ENCODE measurements at regions not wholly inside any gene's neighbourhood (a gene's known extent, or its start where the extent isn't known, plus 50 kb on each side); places are given as distances from the start of the nearest gene placed in this dataset.
"Not testable (repeated sequence)": the region's sequence is repeated elsewhere in the genome, so short reads cannot be mapped to it uniquely, and the experiment has no call there.

DNA sequence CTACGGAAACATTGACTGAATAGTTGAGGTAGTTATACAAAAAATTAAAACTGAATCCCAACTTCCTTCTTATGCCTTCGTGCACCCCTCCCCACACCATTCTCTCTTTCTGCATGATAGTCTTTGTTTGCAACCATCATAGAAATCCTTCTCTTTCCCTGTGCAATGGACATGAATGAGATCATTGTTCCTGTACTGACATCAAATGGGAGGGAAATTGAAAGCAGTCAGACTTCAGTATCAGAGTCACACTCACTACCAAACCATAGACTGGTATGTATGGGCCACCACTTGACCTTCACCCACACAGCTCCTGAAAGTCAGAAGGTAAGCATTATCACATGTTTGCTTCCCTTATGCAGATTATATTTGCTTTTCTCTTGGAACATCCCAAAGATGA lies 782.8 kb downstream of the BCL11A start:
- H3K36me3 Mint-ChIP-seq (ENCODE audit: low read depth) = no peaks in the 10 kb centered on the region

DNA sequence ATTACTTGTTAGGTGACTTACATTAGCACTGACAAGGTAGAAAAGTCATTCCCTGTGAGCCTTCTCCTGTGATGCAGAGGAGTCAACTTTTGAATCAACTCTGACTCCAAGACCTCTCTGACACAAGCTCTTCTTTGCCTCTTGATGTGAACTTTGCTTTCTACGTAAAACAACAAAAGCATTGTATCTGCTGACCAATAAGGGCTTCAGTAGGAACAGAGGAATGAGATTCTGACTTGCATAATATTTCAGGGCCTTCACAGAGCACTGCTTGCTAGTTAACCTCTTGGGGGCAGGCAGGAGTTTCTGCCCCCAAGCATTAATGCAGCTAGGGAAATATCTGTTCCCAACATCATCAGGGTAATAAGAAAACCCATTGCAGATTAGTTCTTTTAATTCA lies 791.5 kb downstream of the BCL11A start:
- Mint-ChIP-seq H3K4me3 (no peak overlapping the region), H3K27ac (no peak overlapping the region), H3K4me1 (no peaks in the 10 kb centered on the region), H3K27me3 (ENCODE audit: low read depth) (no peaks in the 10 kb centered on the region), H3K36me3 (ENCODE audit: low read depth) (no peaks in the 10 kb centered on the region), H3K9me3 (no peaks in the 10 kb centered on the region)
- TF ChIP-seq, protein P1, sequence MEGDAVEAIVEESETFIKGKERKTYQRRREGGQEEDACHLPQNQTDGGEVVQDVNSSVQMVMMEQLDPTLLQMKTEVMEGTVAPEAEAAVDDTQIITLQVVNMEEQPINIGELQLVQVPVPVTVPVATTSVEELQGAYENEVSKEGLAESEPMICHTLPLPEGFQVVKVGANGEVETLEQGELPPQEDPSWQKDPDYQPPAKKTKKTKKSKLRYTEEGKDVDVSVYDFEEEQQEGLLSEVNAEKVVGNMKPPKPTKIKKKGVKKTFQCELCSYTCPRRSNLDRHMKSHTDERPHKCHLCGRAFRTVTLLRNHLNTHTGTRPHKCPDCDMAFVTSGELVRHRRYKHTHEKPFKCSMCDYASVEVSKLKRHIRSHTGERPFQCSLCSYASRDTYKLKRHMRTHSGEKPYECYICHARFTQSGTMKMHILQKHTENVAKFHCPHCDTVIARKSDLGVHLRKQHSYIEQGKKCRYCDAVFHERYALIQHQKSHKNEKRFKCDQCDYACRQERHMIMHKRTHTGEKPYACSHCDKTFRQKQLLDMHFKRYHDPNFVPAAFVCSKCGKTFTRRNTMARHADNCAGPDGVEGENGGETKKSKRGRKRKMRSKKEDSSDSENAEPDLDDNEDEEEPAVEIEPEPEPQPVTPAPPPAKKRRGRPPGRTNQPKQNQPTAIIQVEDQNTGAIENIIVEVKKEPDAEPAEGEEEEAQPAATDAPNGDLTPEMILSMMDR (IDR thresholded peaks at IDR 0.05; ENCODE audit: unreplicated experiment in 3 of 3) = no peak

More for the DNA sequence above, 782.8 kb downstream of the BCL11A start:
- Mint-ChIP-seq H3K27me3 (ENCODE audit: low read depth) (no peaks in the 10 kb centered on the region), H3K9me3 (no peaks in the 10 kb centered on the region), H3K4me1 (no peaks in the 10 kb centered on the region), H3K27ac (no peak overlapping the region), H3K4me3 (no peak overlapping the region)
- TF ChIP-seq, protein P1 (IDR thresholded peaks at IDR 0.05; ENCODE audit: unreplicated experiment in 3 of 3) = no peak

DNA sequence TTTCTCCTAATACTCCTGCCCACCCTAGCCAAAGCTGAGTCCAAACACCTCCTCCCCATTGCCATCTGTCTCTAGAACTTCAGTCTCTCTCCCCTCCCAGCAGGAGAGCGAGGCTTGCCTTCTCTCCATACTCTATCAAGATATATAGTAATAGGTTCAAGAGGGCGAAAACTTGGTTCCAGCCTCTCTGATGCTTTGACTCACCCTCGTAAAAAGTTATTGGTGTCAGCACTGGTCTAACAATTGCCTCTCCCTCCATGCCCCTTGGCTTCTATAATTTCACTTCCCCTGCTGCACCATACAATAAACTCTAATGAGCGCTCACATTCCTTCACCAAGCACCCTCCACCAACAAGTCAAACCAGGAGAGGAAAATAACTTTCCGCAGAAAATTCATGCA lies 797.3 kb downstream of the BCL11A start:
- H3K4me3 Mint-ChIP-seq = no peak overlapping the region
- no peak overlapping the region for H3K27ac Mint-ChIP-seq
- H3K4me1 Mint-ChIP-seq = no peaks in the 10 kb centered on the region
- H3K9me3 Mint-ChIP-seq = no peaks in the 10 kb centered on the region
- no peaks in the 10 kb centered on the region for H3K27me3 Mint-ChIP-seq (ENCODE audit: low read depth)
- TF ChIP-seq, protein P1 (IDR thresholded peaks at IDR 0.05; ENCODE audit: unreplicated experiment in 3 of 3) = no peak
- H3K36me3 Mint-ChIP-seq (ENCODE audit: low read depth) = no peaks in the 10 kb centered on the region

DNA sequence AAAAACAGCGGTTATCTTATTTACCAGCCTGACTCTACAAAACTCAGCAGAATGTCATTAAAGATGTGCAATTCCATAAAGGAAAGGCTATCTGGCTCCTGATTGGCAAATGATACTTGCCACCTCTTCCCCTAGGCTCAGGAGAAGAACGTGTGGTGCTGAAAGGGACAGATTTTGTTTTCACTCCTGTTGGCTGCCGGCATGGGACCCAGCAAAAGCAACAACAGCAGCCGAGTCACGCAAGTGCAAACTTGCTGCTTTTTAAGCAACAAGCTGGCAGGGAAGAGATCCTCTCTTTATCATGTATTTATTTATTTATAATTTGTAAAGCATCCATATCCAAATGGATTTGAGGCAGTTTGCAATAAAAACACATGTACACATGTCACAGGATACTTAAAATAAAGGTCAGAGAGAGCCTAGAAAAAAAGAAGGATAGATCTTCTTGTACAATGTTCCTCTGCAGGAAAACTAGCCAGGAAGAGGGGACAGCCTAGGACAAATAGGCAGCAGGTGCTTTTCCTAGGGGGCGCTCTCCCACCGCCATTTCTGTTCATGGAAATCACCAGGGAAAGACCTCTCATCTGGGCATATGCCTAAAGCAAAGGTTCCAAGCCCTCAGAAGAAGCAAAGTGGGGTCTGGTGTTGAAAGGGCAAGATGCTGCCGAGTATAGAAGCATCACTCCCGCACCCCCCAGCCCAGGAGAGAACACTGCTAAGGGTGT lies 799.3 kb downstream of the BCL11A start:
- Mint-ChIP-seq H3K27ac (no peak overlapping the region), H3K27me3 (ENCODE audit: low read depth) (no peaks in the 10 kb centered on the region), H3K4me1 (no peaks in the 10 kb centered on the region), H3K9me3 (no peaks in the 10 kb centered on the region), H3K36me3 (ENCODE audit: low read depth) (no peaks in the 10 kb centered on the region), H3K4me3 (no peak overlapping the region)
- TF ChIP-seq, protein P1 (IDR thresholded peaks at IDR 0.05; ENCODE audit: unreplicated experiment in 3 of 3) = no peak

DNA sequence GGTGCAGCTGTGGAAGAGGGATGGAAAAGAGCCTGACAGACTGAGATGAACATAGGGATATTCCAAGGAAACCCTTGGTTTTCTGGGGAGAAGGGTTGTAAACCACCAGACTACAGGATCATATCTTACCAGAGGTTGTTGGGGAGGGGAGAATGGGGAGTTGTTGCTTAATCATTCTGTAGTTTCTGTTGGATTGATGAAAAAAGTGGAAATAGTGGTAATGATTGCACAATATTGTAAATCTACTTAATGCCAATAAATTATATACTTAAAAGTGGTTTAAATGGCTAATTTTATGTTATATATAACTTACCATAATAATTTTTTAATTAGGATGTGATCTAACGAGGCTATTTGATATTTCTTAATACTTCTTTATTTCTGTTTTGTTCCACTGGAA lies 800.9 kb downstream of the BCL11A start:
- Mint-ChIP-seq H3K4me1 (no peaks in the 10 kb centered on the region), H3K9me3 (no peaks in the 10 kb centered on the region), H3K4me3 (no peak overlapping the region), H3K27me3 (ENCODE audit: low read depth) (no peaks in the 10 kb centered on the region), H3K27ac (no peak overlapping the region), H3K36me3 (ENCODE audit: low read depth) (no peaks in the 10 kb centered on the region)
- TF ChIP-seq, protein P1 (IDR thresholded peaks at IDR 0.05; ENCODE audit: unreplicated experiment in 3 of 3) = no peak

DNA sequence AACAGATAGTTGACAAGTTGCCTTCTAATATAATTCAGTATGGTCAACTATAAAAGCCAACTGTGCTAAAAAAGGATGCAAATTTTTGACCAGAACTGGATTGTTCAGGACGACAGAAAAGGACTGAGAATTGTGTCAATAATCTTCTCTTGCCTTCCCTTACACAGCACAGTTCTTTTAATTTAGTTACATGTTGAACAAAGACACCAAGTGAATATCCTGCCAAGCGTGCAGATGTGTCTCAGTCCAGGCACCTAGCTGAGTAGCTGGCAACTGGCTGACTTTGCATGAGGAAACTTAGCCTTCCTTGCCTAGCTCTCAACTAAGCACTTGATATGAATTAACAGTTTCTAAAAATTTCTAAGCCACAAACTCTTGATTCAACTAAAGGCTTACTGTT lies 801.4 kb downstream of the BCL11A start:
- no peaks in the 10 kb centered on the region for H3K36me3 Mint-ChIP-seq (ENCODE audit: low read depth)
- no peaks in the 10 kb centered on the region for H3K9me3 Mint-ChIP-seq
- TF ChIP-seq, protein P1 (IDR thresholded peaks at IDR 0.05; ENCODE audit: unreplicated experiment in 3 of 3) = no peak
- no peak overlapping the region for H3K4me3 Mint-ChIP-seq
- no peak overlapping the region for H3K27ac Mint-ChIP-seq
- no peaks in the 10 kb centered on the region for H3K4me1 Mint-ChIP-seq
- H3K27me3 Mint-ChIP-seq (ENCODE audit: low read depth) = no peaks in the 10 kb centered on the region

DNA sequence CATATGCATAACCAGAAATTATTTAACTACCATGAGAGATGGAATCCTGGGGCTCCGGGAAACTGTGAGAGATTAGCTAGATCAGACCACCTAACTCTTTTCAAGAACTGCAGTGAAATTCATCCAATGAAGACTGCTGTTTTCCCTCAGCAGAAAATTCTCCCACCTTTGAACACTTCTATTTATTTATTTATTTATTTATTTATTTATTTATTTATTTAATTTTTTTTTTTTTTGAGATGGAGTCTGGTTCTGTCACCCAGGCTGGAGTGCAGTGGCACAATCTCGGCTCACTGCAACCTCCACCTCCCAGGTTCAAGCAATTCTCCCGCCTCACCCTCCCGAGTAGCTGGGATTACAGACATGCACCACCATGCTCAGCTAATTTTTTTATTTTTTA lies 802.2 kb downstream of the BCL11A start:
- not testable (repeated sequence) for H3K9me3 Mint-ChIP-seq; H3K27ac Mint-ChIP-seq; H3K4me1 Mint-ChIP-seq; H3K27me3 Mint-ChIP-seq (ENCODE audit: low read depth); H3K4me3 Mint-ChIP-seq; H3K36me3 Mint-ChIP-seq (ENCODE audit: low read depth)

Measured in nephron (organoid).